ENCODE measurements at regions not wholly inside any gene's neighbourhood (a gene's known extent, or its start where the extent isn't known, plus 50 kb on each side); places are given as distances from the start of the nearest gene placed in this dataset.
"Not testable (repeated sequence)": the region's sequence is repeated elsewhere in the genome, so short reads cannot be mapped to it uniquely, and the experiment has no call there.

DNA sequence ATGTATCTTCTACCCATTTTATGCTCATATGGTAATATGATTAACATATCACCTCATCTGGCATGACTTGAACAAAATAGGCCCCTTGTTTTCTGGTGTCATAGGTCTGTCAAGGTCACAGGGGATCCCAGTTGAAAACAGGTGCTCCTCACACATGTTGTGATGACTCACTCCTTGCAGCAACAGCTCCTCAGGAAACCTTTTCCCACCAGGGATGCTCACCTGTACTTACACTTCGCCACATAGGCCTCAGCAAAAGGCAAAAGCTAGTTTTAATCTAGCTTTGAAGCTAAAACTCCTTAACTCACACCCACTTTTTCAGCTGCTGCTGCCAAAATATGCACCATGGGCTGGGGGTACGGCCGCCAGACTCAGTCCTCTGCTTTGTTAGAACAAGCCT, 110.0 kb upstream of the SOX21 start:
- DNase-seq (ENCODE audit: low read depth in 2 of 2): no peak

- no peak for DNase-seq (ENCODE audit: low read depth in 2 of 2)
These were observed 103.9 kb upstream of the SOX21 start for GRCh38 chr13:94816256-94816655.

- no peak for DNase-seq (ENCODE audit: low read depth in 2 of 2)
These were observed 101.7 kb upstream of the SOX21 start for GRCh38 chr13:94813920-94814475.

GRCh38 chr13:94811753-94812152, 99.4 kb upstream of the SOX21 start:
- DNase-seq (ENCODE audit: low read depth in 2 of 2): no peak

DNA sequence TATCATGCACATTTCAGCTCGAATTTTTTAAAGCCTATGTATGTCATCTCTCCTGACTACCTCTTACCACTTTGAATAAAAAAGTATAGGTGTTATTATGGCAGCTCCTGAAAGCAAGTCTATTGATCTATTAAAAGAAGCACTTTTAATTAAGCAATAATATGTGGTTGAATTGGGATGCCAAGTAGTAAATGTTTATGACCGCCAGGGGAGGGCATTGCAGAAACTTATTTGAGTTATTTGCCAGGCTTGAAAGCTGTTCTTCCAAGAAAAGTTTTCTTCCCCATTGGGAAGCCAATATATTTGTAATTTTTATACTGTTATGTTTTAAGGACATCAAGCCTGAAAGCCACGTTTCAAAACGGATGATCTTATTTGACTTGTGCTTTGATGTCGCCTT, 88.1 kb upstream of the SOX21 start:
- DNase-seq (ENCODE audit: low read depth in 2 of 2): no peak

- DNase-seq (ENCODE audit: low read depth in 2 of 2): no peak
These were observed 87.0 kb upstream of the SOX21 start for GRCh38 chr13:94799299-94799698.

- DNase-seq (ENCODE audit: low read depth in 2 of 2): no peak
These were observed 86.4 kb upstream of the SOX21 start for GRCh38 chr13:94798738-94799137.

DNA sequence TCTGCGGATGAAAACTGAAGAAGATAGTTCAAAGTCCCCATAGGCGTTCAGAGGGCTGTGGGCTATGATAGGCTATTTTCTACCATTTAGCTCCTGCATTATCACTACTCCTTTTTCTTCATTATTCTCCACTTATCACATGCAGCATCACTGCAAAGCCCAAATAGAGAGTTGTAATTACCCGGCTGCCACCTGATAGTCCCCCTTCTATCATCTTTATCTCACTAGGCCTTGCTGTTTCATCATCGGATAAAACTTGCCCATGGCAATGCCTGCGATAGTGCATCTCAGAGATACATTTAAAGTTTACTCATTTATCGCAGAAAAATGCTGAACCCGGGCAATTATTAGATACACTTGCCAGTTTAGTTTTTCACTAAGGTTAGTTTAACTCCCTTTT, 82.9 kb upstream of the SOX21 start:
- DNase-seq (ENCODE audit: low read depth in 2 of 2): no peak

DNA sequence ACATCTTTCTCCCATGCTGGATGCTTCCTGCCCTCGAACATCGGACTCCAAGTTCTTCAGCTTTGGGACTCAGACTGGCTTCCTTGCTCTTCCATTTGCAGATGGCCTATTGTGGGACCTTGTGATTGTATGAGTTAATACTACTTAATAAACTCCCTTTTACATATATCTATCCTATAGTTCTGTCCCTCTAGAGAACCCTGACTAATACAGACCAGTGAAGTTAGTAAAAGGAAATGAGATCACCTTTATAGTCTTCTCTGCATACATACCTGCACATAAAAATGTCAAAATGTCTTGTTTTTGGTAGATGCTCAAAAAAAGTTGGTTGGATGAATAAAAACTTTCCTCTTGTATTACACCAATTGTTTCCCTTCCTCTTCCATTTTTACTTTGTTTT, 73.9 kb upstream of the SOX21 start:
- not testable (repeated sequence) for DNase-seq (ENCODE audit: low read depth in 2 of 2)

GRCh38 chr13:94784066-94784465, 71.7 kb upstream of the SOX21 start:
- DNase-seq (ENCODE audit: low read depth in 2 of 2): peak in 1 of 2 experiments; percentile 1

DNA sequence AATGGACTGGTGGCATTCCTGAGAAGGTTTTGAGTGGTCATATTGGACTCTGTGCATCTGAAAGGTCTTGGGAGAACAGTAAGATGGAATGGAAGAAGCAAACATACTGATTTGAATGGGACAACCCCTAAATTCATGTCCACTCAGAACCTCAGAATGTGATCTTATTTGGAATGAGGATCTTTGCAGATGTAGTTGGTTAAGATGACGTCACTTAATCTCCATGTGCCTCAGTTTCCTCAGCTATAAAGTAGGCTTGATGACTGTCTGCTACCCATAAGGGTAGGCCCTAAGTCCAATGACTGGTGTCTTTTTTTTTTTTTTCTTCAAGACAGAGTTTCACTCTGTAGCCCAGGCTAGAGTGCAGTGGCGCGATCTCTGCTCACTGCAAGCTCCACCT, 71.1 kb upstream of the SOX21 start:
- DNase-seq (ENCODE audit: low read depth in 2 of 2): no peak

- DNase-seq (ENCODE audit: low read depth in 2 of 2): no peak
These were observed 68.1 kb upstream of the SOX21 start for GRCh38 chr13:94780421-94780820.

GRCh38 chr13:94778986-94779385, 66.6 kb upstream of the SOX21 start:
- DNase-seq (ENCODE audit: low read depth in 2 of 2): no peak

- no peak for DNase-seq (ENCODE audit: low read depth in 2 of 2)
These were observed 66.2 kb upstream of the SOX21 start for GRCh38 chr13:94778585-94778984.

- DNase-seq (ENCODE audit: low read depth in 2 of 2): no peak
These were observed 64.6 kb upstream of the SOX21 start for GRCh38 chr13:94776956-94777355.

- no peak for DNase-seq (ENCODE audit: low read depth in 2 of 2)
These were observed 64.0 kb upstream of the SOX21 start for GRCh38 chr13:94776300-94776699.

DNA sequence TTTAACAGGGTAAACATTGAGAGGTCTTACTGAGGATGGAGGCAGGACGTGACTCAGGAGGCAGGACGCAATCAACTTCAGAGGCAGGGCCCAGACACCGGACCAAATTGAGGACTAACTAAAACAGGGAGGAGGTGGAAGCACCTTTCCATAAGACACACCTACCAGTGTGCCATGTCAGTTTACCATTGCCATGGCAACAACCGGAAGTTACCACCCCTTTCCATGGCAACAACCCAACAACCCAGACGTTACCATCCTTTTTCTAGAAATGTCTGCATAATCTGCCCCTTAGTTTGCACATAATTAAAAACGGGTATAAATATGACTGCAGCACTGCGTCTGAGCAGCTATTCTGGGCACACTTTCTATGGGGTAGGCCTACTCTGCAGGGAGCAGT, 53.5 kb upstream of the SOX21 start:
- DNase-seq (ENCODE audit: low read depth in 2 of 2): no peak

GRCh38 chr13:94764576-94765321, 52.4 kb upstream of the SOX21 start:
- DNase-seq (ENCODE audit: low read depth in 2 of 2): no peak

All from fibroblast of skin of left quadriceps (primary cell).